HCT116 (cell line): ENCODE measurements at regions not wholly inside any gene's neighbourhood (a gene's known extent, or its start where the extent isn't known, plus 50 kb on each side); places are given as distances from the start of the nearest gene placed in this dataset.

Source experiments
- ATAC-seq: fragments of 200-7000 bp; cut with Tn5 transposase; 2 replicates; pipeline ENCODE4 v1.9.1; 2020; ENCODE audit warnings: mild to moderate bottlenecking, moderate library complexity
- BruUV-seq: library from RNA; stranded (reverse); fragments of 400-500 nt; replicated peaks from 2 replicates; lab custom pipeline; 2021; lab: Mats Ljungman, UMichigan
- CTCF ChIA-PET: fragments of 300-600 bp; sonication (Branson Sonifier 250); formaldehyde crosslinking; loops from one replicate; lab custom pipeline; 2021; ENCODE audit warnings: antibody characterized with exemption; lab: Charles Lee
- POLR2A ChIA-PET: fragments of 300-600, 350-600 bp; sonication (Branson Sonifier 250); formaldehyde crosslinking; loops from one replicate; lab custom pipeline; 2021; ENCODE audit warnings: antibody characterized with exemption; lab: Charles Lee
- RAD21 ChIA-PET, 2 experiments: fragments of 300-600 bp; sonication (Branson Sonifier 250); formaldehyde crosslinking; loops; one replicate each; lab custom pipeline; 2023; ENCODE audit warnings: low total read pairs in 2 of 2; ENCODE audit not compliant: uncharacterized antibody in 2 of 2, unreplicated experiment in 2 of 2, low non-redundant PET in 1 of 2; lab: Charles Lee
- DNase-seq: peaks from one replicate; pipeline ENCODE4 v3.0.0-alpha.2; 2010; ENCODE audit warnings: low read depth, low spot score
- H2AFZ ChIP-seq: fragments of 200-600 bp; shearing (Covaris generic), sonication (generic); 2 replicates; pipeline ENCODE4 v1.6.1; 2017; ENCODE audit warnings: low read depth, mixed run types, mixed read lengths, antibody characterized with exemption, low read length; ENCODE audit not compliant: poor library complexity, severe bottlenecking
- H3K27ac ChIP-seq: 2 replicates; pipeline ENCODE4 v1.5.1; 2012; ENCODE audit warnings: low read depth, low read length
- H3K27me3 ChIP-seq: fragments of 200-600 bp; sonication (generic); 2 replicates; pipeline ENCODE4 v1.6.1; 2016; ENCODE audit warnings: mixed run types, low read length, mixed read lengths; ENCODE audit not compliant: insufficient read depth
- H3K36me3 ChIP-seq, 2 experiments: fragments of 200-500 bp in 1 of 2; fragments of 200-600 bp in 1 of 2; sonication (Bioruptor generic) in 1 of 2; sonication (generic) in 1 of 2; 2 replicates each; pipeline versions ENCODE4 v1.5.1 to v1.6.1; 2014 to 2016; ENCODE audit warnings: low read length in 2 of 2, inconsistent platforms in 1 of 2, mixed read lengths in 1 of 2, mixed run types in 1 of 2; ENCODE audit not compliant: insufficient read depth in 2 of 2, control insufficient read depth in 1 of 2
- H3K4me1 ChIP-seq, 2 experiments: fragments of 200-600 bp in 1 of 2; sonication (generic) in 1 of 2; 2 replicates each; pipeline versions ENCODE4 v1.5.1 to v1.6.1; 2012 to 2017; ENCODE audit warnings: low read length in 2 of 2, inconsistent platforms in 1 of 2, mild to moderate bottlenecking in 1 of 2, mixed read lengths in 1 of 2, mixed run types in 1 of 2, moderate library complexity in 1 of 2; ENCODE audit not compliant: insufficient read depth in 2 of 2, control insufficient read depth in 1 of 2
- H3K4me2 ChIP-seq: fragments of 200-600 bp; sonication (generic); 2 replicates; pipeline ENCODE4 v1.6.1; 2017; ENCODE audit warnings: mixed run types, low read length, mixed read lengths
- H3K4me3 ChIP-seq, 2 experiments: fragments of 200-600 bp in 1 of 2; sonication (generic) in 1 of 2; replicated peaks in 1 of 2; 2 replicates each; pipeline ENCODE4 v1.5.1; 2011 to 2016; ENCODE audit warnings: low read length in 2 of 2, control low read depth in 1 of 2, low read depth in 1 of 2, mild to moderate bottlenecking in 1 of 2, mixed read lengths in 1 of 2, mixed run types in 1 of 2
- H3K79me2 ChIP-seq: fragments of 200-600 bp; sonication (generic); 2 replicates; pipeline ENCODE4 v1.6.1; 2017; ENCODE audit warnings: mild to moderate bottlenecking, mixed run types, low read length, moderate library complexity, mixed read lengths; ENCODE audit not compliant: insufficient read depth
- H3K9ac ChIP-seq: fragments of 200-600 bp; sonication (generic); 2 replicates; pipeline ENCODE4 v1.6.1; 2016; ENCODE audit warnings: low read length, mixed read lengths
- H3K9me2 ChIP-seq: fragments of 200-600 bp; sonication (generic), shearing (Covaris generic); 2 replicates; pipeline ENCODE4 v1.6.1; 2017; ENCODE audit warnings: mixed run types, mild to moderate bottlenecking, moderate library complexity; ENCODE audit not compliant: insufficient read depth
- H3K9me3 ChIP-seq, 2 experiments: fragments of 200-500 bp in 1 of 2; fragments of 200-600 bp in 1 of 2; sonication (Bioruptor generic) in 1 of 2; sonication (generic) in 1 of 2; 2 replicates each; pipeline ENCODE4 v1.6.1; 2014 to 2017; ENCODE audit warnings: low read length in 2 of 2, mixed read lengths in 2 of 2, inconsistent platforms in 1 of 2, low read depth in 1 of 2, mild to moderate bottlenecking in 1 of 2, mixed run types in 1 of 2, moderate library complexity in 1 of 2; ENCODE audit not compliant: control insufficient read depth in 1 of 2, insufficient read depth in 1 of 2
- H4K20me1 ChIP-seq: fragments of 200-600 bp; sonication (generic), shearing (Covaris generic); 2 replicates; pipeline ENCODE4 v1.6.1; 2017; ENCODE audit warnings: mixed run types, mild to moderate bottlenecking, moderate library complexity; ENCODE audit not compliant: insufficient read depth
- CBX3 ChIP-seq: IDR thresholded peaks from 2 replicates; pipeline ENCODE4 v1.6.1; 2012; ENCODE audit warnings: low read depth
- MAX ChIP-seq: IDR thresholded peaks from 2 replicates; pipeline ENCODE4 v1.6.1; 2012
- SP1 ChIP-seq: IDR thresholded peaks from 2 replicates; pipeline ENCODE4 v1.6.1; 2012; ENCODE audit warnings: low read depth
- YY1 ChIP-seq: IDR thresholded peaks from 2 replicates; pipeline ENCODE4 v1.6.1; 2011; ENCODE audit warnings: low read length, low read depth, moderate library complexity, mild to moderate bottlenecking; ENCODE audit not compliant: insufficient replicate concordance; ENCODE audit errors: extremely low read depth
- ZFX ChIP-seq: fragments of 450-650 bp; IDR thresholded peaks from 2 replicates; pipeline ENCODE4 v1.6.1; 2017
- intact Hi-C: fragments of 100-400 bp; cut with micrococcal nuclease; formaldehyde crosslinking; loops from 2 replicates; pipeline ENCODE4 v1.10.0; 2022
- TF ChIP-seq, protein P1 (sequence below): IDR thresholded peaks from 2 replicates; pipeline ENCODE4 v1.6.1; 2012

GRCh38 chr9:80690349-80690939 is 998.9 kb downstream of the TLE1 start:
- no peak overlapping the region for H3K9ac ChIP-seq
- H3K4me2 ChIP-seq: no peak overlapping the region
- H3K79me2 ChIP-seq: no peaks in the 10 kb centered on the region
- no peaks in the 10 kb centered on the region for H3K27me3 ChIP-seq
- intact Hi-C loops: no loop called here
- no peak for DNase-seq
- H3K36me3 ChIP-seq: no peaks in the 10 kb centered on the region
- ChIA-PET CTCF (no interaction called here), RAD21 (no interaction called here)
- no peaks in the 10 kb centered on the region for H3K9me3 ChIP-seq
- no peak overlapping the region for H3K4me3 ChIP-seq
- no peaks in the 10 kb centered on the region for H4K20me1 ChIP-seq
- H3K9me2 ChIP-seq: no peaks in the 10 kb centered on the region
- TF ChIP-seq, protein P1, sequence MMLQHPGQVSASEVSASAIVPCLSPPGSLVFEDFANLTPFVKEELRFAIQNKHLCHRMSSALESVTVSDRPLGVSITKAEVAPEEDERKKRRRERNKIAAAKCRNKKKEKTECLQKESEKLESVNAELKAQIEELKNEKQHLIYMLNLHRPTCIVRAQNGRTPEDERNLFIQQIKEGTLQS: no peak
- no peak for TF ChIP-seq MAX
- TF ChIP-seq ZFX: no peak
- TF ChIP-seq, all 23 proteins: peak for 0
- Histone ChIP-seq H2AFZ (no peak overlapping the region), H3K4me1 (no peaks in the 10 kb centered on the region), H3K27ac (no peak overlapping the region)
- no peak for ATAC-seq
- POLR2A ChIA-PET: no interaction called here
- BruUV-seq: no TSS peak

DNA sequence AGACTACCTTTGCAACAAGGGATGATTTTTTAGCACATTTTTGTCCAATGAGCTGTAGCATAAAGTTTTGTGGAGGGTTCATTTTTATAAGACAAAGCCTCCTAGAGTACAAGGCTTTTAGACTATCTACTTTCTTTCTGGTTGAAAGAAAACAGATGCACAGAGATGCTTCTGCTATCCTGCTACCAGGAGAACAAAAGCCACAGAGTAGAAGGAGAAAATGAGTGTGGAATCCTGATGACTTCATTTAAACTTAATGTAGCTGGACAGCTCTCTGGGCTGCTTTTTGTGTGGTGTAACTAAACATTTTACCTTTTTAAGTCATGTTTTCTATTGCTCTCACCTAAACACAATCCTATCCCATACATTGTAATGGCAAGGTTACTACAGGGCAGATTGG is 1009.4 kb downstream of the TLE1 start:
- H3K27ac ChIP-seq: no peak overlapping the region
- H3K36me3 ChIP-seq: no peaks in the 10 kb centered on the region
- intact Hi-C loops: no loop called here
- no peaks in the 10 kb centered on the region for H4K20me1 ChIP-seq
- H3K27me3 ChIP-seq: no peaks in the 10 kb centered on the region
- POLR2A ChIA-PET: no interaction called here
- CTCF ChIA-PET: no interaction called here
- no peaks in the 10 kb centered on the region for H3K4me1 ChIP-seq
- no peak overlapping the region for H3K4me2 ChIP-seq
- peaks cover 0 to 12% of the 10 kb centered on the region in 2 experiments; a peak in 3 of 4 replicates for H3K9me3 ChIP-seq
- H3K9me2 ChIP-seq: no peaks in the 10 kb centered on the region
- no peak for ATAC-seq
- RAD21 ChIA-PET: no interaction called here
- TF ChIP-seq YY1 (no peak), ZFX (no peak), SP1 (no peak), CBX3 (no peak)
- no peak overlapping the region for H3K9ac ChIP-seq
- no peak for DNase-seq
- no TSS peak for BruUV-seq
- no peak overlapping the region for H3K4me3 ChIP-seq
- no peaks in the 10 kb centered on the region for H3K79me2 ChIP-seq
- H2AFZ ChIP-seq: no peak overlapping the region
